Dedifferentiated amniotic fluid mesenchymal stem cell (primary cell): ENCODE measurements at regions not wholly inside any gene's neighbourhood (a gene's known extent, or its start where the extent isn't known, plus 50 kb on each side); places are given as distances from the start of the nearest gene placed in this dataset.

Experiments used
- DNase-seq: peaks from one replicate; pipeline ENCODE4 v3.0.0-alpha.2; 2016; ENCODE audit errors: extremely low spot score

- DNase-seq = no peak
Observed at GRCh38 chr2:223107825-223108224, 55.8 kb downstream of the KCNE4 start.

DNA sequence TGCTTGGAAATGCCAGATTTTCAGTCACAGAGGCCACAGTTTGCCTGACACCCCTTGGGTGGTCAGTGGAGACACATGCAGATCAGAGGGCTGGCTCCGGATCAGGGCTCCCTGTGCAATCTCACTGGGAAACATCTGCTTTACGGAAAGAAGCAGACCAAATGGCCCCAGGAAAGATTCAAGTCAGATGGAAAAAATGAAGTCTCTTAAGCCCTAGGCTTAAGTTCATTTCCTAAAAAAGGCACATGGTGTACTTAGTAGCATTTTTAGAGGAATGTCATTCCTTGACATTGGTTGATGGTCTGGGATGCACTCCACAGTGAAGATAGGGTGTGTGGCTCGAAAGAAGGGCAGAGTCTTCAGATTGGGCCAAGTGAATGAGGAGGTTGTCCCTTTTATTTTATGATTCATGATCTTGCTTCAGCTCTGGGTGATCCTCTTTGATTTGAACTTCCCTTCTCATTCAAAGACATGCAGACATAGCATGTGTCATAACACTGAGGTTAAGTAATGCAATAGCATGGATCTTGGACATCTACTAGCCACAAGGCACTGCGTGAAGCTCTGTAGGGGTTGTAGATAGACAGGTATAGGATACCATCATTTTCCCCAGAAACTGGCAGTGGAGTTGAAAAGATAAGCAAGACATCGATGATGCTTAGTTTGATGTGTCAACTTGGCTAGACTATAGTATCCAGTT, 56.5 kb downstream of the KCNE4 start:
- peak; percentile 78 for DNase-seq

DNA sequence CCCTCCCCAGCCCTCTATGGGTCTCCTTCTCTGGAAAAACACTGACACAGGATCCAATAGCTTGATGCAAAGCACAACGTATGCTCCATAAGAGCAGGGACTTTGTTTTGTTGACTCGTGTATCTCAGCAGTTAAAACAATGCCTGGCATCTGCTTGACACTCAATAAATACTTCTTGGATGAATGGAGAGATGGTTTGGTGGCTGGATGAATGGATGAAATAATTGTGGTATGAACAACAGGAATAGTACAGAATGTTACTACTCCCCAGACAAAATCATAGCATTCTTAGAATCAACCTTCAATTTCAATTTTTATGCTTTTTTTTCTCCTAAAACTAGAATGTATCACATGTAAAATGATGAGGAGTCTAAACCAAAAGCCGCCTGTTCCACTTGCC, 57.4 kb downstream of the KCNE4 start:
- DNase-seq = no peak

- no peak for DNase-seq
Observed at GRCh38 chr2:223113161-223113560, 61.2 kb downstream of the KCNE4 start.

GRCh38 chr2:223114170-223114569, 62.2 kb downstream of the KCNE4 start:
- no peak for DNase-seq

GRCh38 chr2:223114917-223115316, 62.9 kb downstream of the KCNE4 start:
- no peak for DNase-seq

DNA sequence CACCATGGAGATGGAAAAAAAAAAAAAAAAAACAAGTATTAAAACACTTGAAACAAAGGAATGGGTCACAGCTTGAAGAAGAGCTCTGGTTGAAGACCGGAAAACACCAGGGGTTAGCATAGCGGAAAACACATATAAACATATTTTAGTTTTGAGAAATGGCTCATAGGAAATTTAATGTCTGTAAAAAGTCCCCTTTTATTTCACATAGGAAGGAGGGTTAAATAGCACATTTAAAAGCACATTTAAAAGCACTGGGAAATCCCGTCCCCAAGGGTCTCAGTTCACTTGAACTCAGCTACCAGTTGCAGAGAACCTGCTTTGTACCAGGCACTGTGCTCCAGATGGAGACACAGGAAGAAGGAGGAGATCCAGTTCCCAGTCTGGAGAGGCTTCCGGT, 65.5 kb downstream of the KCNE4 start:
- DNase-seq = no peak

DNA sequence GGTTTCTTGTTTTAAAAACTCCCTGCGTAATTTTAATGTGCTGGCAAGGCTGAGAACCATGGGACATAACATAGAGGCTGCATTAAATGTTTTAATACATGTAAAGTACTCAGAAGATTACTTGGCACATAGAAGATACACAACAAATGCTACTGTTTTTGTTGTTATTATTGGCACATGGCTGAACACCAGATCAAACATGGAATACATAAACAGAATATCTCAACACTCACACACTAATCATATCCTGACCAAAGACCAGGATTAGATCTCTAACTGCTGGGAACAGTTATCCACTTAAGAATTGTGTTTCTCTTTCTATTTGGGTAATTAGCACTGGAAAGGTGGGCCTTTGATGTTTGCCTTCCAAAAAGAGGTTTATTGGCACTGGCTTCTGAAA, 69.3 kb downstream of the KCNE4 start:
- no peak for DNase-seq

DNA sequence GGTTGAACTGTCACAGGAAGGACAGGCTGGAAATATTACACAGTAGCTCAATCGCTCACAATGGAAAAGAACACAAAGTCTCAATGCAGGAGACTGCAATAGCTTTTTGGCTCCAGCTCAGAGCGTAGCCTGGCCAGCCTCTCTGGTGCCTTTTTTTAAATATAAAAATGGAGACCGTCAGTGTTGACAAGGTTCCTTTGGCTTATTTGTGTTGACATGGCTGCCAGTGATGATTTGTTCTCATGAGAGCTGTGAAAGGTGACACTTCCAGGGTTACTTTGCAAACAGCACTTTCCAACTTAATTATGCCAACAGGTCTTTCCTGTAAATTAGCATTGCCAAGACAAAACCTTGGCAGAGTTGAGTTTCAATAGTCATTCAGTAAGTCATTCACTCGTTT, 70.8 kb downstream of the KCNE4 start:
- no peak for DNase-seq

- DNase-seq = peak; percentile 23
Observed at GRCh38 chr2:223123855-223124610, 72.0 kb downstream of the KCNE4 start.

DNA sequence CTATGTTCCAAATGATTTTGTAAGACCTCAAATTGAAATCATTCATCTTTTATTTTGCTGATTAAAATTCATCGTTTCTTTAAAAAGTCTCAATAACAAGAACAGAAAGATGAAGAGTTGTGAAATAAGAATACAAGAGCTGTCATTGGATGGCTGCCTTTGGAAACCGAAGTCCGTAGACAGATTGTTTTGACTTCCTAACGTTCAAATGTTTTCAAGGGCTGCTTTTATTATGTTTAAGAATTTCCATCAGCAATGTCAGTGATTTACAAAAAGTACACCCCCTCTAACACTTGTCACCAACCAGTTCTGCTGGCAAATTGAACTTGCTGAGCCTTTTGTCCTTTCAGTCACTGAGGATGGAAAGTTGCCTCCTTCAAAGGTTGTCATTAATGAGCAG, 89.6 kb downstream of the KCNE4 start:
- no peak for DNase-seq

DNA sequence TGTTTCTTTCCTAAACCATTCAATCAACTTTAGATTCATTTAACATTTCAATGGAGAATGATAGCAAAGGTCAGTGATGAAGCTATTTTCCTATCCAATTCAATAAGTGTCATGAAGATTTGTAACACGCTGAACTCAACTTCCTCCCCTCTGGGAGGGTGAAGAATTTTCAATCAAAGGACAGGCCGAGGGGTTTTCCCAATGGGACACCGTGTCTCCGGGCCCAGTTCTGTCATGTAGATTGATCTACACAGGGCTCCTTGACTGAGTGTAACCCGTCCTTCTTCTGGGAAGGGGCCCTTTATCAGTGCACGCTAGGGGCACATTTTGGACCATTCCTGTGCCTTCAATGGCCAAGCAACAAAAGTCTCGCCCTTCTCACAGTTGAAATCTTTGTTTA, 90.1 kb downstream of the KCNE4 start:
- DNase-seq = no peak

GRCh38 chr2:223147431-223147830, 95.4 kb downstream of the KCNE4 start:
- no peak for DNase-seq

DNA sequence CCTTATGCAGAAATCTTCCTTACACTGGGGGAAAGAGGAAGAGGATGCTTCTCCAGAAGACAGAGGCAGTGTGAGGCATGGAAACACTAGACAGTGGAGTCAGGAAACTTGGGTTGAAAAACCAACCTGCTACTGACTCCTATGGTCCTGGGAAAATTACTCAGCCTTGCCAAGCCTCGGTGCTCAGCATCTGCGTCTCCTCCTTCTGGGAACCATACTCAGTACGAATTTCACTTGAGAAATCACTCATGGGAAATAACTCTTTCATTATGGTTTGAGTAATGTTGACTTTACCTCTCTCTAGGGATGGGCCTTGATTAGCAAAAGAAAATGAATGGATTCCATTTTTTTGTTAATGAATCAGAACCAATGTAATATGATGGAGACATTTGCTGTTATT, 96.5 kb downstream of the KCNE4 start:
- no peak for DNase-seq

DNA sequence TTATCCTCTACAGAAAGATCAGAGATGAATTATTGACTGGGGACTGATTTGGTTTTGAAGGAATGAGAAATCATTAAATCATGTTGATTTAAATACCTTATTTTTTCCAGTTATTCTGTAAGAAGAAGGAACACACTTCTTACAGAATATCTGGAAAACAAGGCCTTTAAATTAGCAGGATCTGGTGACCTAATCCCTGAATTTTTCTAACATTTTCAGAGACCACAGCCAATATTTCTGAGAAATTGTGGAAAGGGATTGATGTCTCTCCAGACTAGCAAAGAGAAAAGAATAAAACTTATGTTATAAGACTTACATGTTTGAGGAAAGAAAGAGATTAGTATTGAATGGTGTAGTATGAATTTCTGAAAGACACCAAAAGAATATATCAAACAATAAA, 104.0 kb downstream of the KCNE4 start:
- no peak for DNase-seq

DNA sequence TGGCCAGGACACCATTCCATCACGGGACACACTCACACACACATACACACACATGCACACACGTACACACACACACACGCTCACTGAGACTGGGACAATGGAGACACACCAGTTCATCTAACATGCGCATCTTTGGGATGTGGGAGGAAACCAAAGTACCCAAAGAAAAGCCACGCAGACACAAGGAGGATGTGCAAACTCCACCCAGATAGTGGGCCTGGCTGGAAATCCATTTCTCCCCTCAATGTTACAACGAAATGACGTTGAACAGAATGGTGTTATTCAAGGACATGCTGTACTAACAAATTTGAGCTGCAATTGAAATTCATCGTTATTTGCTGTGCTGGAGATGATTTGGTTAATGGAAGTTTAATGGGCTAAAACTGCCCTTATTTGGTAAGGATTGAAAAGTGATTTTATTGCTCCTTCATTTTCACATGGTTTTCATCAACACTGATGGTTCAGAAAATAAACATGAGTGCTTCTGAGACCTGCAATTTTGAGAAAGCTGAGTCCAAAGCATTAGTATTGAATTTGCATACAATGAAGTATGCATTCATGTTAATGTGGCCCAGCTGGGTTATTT, 110.0 kb downstream of the KCNE4 start:
- no peak for DNase-seq

GRCh38 chr2:223165423-223166214, 113.6 kb downstream of the KCNE4 start:
- no peak for DNase-seq

DNA sequence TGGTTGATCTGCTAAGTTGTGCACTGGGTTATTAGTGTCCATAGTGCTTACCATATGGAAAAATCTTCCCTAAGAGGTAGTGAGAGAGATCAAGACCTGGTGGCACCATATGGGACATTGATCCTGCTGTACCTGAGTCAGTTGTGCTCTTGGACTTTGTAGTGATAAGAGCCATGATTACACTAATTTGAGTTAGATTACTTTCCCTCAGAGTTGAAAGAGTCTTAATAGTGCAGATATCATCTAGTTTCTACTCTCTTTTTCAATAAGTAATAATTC, 114.2 kb downstream of the KCNE4 start:
- no peak for DNase-seq

DNA sequence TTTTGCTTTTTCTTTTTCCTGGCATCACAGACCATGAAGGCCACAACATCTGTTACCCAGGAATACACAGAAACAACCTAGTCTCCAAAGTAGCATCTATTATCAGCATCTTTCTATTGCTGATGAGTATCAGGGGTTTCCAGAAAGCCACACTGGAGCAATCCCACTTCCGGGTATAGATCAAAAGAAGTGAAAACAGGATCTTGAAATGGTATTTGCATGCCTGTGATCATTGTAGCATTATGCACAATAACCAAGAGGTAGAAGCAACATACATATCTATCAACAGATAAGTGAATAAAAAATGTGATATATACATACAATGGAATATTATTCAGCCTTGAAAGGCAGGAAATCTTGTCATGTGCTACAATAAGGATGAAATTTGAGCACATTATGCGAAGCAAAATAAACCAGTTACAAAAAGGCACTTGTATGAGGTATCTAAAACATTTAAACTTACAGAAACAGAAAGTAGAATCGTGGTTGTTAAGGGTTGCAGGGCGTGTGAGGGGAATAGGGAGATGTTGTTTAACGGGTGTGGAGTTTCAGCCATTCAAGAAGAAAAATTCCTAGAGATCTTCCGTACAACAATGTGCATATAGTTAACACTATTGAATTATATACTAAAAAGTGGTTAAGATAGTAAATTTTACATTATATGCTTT, 115.1 kb downstream of the KCNE4 start:
- DNase-seq = no peak

GRCh38 chr2:223169830-223170605, 118.0 kb downstream of the KCNE4 start:
- DNase-seq = no peak

DNA sequence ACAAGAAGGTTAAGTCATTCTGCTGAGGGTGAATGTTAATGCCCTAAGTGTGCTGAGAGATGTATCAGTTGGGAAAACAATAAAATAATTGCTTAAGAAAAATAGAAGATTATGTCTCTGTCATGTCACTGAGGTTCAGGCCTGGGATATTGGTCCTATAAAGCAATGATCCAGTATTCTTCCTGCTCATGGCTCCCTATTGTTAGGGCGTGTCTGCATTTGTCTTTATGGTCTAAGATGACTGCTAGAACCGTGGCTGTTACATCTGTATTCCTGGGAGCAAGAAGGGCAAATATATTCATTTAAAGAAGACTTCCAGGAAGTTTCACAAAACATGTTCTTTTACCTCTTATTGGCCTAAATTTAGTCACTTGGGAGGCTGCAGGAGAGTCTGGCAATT, 125.0 kb downstream of the KCNE4 start:
- no peak for DNase-seq
